ENCODE measurements at regions not wholly inside any gene's neighbourhood (a gene's known extent, or its start where the extent isn't known, plus 50 kb on each side); places are given as distances from the start of the nearest gene placed in this dataset.

DNA sequence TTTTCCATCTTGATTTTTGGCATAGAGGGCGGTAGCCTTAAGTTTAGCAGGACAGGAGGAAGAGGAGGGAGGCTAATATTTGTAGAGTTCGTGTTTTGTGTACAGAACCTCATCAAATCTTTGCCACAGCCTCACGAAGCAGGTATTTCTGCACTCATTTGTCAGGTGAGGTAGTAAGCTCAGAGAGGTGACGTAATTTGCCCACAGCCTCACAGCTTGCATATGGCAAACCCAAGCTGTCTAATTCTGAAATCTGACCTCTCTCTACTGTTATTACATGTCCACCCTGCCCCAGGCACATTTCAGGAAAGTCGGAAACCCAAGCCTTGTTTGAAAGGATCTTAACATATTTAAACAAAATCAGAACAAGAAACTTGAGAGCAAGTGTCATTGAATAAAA is 91.1 kb upstream of the TPM1 start:
- peaks cover 49% of the 10 kb centered on the region for H3K27me3 Mint-ChIP-seq
- DNase-seq (no peak), ATAC-seq (ENCODE audit: low read depth) (no peak)
- ChIA-PET CTCF (no interaction called here), POLR2A (no interaction called here)
- no peak overlapping the region for H3K4me3 Mint-ChIP-seq
- intact Hi-C loops (cut with micrococcal nuclease), result no loop called here
- no peaks in the 10 kb centered on the region for H3K36me3 Mint-ChIP-seq (ENCODE audit: low read depth)
- no peaks in the 10 kb centered on the region for H3K9me3 Mint-ChIP-seq
- TF ChIP-seq, protein P1, sequence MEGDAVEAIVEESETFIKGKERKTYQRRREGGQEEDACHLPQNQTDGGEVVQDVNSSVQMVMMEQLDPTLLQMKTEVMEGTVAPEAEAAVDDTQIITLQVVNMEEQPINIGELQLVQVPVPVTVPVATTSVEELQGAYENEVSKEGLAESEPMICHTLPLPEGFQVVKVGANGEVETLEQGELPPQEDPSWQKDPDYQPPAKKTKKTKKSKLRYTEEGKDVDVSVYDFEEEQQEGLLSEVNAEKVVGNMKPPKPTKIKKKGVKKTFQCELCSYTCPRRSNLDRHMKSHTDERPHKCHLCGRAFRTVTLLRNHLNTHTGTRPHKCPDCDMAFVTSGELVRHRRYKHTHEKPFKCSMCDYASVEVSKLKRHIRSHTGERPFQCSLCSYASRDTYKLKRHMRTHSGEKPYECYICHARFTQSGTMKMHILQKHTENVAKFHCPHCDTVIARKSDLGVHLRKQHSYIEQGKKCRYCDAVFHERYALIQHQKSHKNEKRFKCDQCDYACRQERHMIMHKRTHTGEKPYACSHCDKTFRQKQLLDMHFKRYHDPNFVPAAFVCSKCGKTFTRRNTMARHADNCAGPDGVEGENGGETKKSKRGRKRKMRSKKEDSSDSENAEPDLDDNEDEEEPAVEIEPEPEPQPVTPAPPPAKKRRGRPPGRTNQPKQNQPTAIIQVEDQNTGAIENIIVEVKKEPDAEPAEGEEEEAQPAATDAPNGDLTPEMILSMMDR (IDR thresholded peaks at IDR 0.05), result no peak
- H3K4me1 Mint-ChIP-seq, result no peaks in the 10 kb centered on the region
- H3K27ac Mint-ChIP-seq, result no peak overlapping the region

DNA sequence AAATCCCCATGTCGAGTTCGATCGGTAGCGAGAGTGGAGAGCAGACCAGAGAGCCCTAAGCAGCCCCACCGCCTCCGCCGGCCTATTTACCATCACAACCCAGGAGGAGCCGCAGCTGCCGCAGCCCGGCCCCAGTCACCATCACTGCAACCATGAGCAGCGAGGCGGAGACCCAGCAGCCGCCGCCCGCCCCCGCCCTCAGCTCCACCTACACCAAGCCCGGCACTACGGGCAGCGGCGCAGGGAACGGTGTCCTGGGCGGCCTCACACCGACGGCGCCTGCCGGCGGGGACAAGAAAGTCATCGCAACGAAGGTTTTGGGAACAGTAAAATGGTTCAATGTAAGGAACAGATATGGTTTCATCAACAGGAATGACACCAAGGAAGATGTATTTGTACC is 89.5 kb upstream of the TPM1 start:
- no peak overlapping the region for H3K27ac Mint-ChIP-seq
- H3K4me1 Mint-ChIP-seq, result no peaks in the 10 kb centered on the region
- ChIA-PET CTCF (no interaction called here), POLR2A (no interaction called here)
- intact Hi-C loops (cut with micrococcal nuclease), result no loop called here
- DNase-seq (no peak), ATAC-seq (ENCODE audit: low read depth) (no peak)
- no peak overlapping the region for H3K4me3 Mint-ChIP-seq
- no peaks in the 10 kb centered on the region for H3K9me3 Mint-ChIP-seq
- TF ChIP-seq, protein P1 (IDR thresholded peaks at IDR 0.05), result no peak
- H3K36me3 Mint-ChIP-seq (ENCODE audit: low read depth), result no peaks in the 10 kb centered on the region
- peaks cover 49% of the 10 kb centered on the region for H3K27me3 Mint-ChIP-seq

DNA sequence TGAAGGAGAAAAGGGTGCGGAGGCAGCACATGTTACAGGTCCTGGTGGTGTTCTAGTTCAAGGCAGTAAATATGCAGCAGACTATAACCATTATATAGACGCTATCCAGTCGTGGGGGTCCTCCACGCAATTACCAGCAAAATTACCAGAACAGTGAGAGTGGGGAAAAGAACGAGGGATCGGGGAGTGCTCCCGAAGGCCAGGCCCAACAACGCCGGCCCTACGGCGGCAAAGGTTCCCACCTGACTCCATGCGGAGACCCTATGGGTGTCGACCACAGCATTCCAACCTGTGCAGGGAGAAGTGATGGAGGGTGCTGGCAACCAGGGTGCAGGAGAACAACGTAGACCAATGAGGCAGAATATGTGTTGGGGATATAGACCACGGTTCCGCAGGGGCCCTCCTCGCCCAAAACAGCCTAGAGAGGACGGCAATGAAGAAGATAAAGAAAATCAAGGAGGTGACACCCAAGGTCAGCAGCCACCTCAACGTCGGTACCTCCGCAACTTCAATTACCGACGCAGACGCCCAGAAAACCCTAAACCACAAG is 89.0 kb upstream of the TPM1 start:
- H3K9me3 Mint-ChIP-seq, result no peaks in the 10 kb centered on the region
- ATAC-seq (ENCODE audit: low read depth) (no peak), DNase-seq (no peak)
- no peaks in the 10 kb centered on the region for H3K4me1 Mint-ChIP-seq
- TF ChIP-seq, protein P1 (IDR thresholded peaks at IDR 0.05), result no peak
- ChIA-PET CTCF (no interaction called here), POLR2A (no interaction called here)
- H3K36me3 Mint-ChIP-seq (ENCODE audit: low read depth), result no peaks in the 10 kb centered on the region
- no peak overlapping the region for H3K27ac Mint-ChIP-seq
- H3K4me3 Mint-ChIP-seq, result no peak overlapping the region
- peaks cover 46% of the 10 kb centered on the region for H3K27me3 Mint-ChIP-seq
- intact Hi-C loops (cut with micrococcal nuclease), result no loop called here

DNA sequence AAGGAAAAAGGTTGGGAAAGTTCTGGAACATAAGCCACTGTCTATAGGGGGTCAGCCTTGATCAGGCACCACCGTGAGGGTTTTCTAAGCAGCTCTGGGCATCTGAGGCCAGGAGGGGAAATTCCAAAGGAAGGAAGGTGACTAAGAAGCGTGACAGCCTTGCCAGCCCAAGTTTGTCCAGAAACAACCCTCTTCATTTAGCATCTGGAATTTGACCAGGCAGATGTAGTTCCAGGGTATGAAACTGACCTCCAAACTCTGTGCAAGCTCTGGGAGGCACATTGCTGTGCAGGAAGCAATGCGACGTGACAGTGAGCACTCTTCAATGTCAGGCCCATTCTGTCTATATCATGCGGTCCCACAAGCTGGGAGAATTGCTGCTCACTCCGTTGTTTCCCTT is 85.4 kb upstream of the TPM1 start:
- Mint-ChIP-seq H3K36me3 (ENCODE audit: low read depth) (no peaks in the 10 kb centered on the region), H3K4me1 (no peaks in the 10 kb centered on the region), H3K27me3 (peaks cover 20% of the 10 kb centered on the region), H3K9me3 (no peaks in the 10 kb centered on the region), H3K27ac (no peak overlapping the region), H3K4me3 (no peak overlapping the region)
- intact Hi-C loops (cut with micrococcal nuclease), result no loop called here
- DNase-seq, result no peak
- no peak for ATAC-seq (ENCODE audit: low read depth)
- TF ChIP-seq, protein P1 (IDR thresholded peaks at IDR 0.05), result no peak
- ChIA-PET POLR2A (no interaction called here), CTCF (no interaction called here)

DNA sequence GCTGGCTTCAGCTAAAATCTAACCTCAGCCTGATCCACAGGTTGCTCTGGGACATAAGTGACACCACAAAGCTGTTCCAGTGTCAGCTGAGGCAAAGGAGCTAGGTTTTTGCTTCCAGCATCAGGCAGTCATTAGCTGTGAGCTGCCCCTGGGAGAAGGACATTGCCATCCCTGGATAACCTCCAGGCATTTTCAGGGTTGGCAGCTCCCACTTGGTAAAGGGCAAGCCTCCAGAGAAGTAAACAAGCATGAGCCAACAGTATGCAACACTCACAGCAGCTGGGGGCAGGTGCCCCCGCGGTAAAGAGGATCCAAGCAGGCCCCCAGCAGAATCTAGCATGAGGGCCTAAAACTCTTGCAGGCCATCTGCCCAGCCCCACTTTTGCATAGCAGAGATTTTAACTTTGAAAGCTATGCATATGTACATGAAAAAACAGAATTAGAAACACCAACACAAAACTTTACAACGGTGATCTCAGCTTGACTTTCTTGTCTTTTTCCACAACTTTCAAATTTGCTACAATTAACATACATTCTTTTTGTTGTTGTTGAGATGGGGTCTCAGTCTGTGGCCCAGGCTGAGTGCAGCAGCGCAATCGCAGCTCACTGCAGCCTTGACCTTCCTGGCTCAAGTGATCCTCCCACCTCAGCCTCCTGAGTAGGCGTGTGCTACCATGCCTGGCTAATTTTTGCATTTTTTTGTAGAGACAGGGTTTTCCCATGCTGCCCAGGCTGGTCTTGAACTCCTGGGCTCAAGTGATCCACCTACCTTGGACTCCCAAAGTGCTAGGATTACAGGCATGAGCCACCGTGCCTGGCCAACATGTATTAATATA is 83.8 kb upstream of the TPM1 start:
- no peak overlapping the region for H3K27ac Mint-ChIP-seq
- TF ChIP-seq, protein P1 (IDR thresholded peaks at IDR 0.05), result no peak
- DNase-seq, result no peak
- POLR2A ChIA-PET, result no interaction called here
- no peaks in the 10 kb centered on the region for H3K36me3 Mint-ChIP-seq (ENCODE audit: low read depth)
- peaks cover 9% of the 10 kb centered on the region for H3K27me3 Mint-ChIP-seq
- no peak for ATAC-seq (ENCODE audit: low read depth)
- no peaks in the 10 kb centered on the region for H3K4me1 Mint-ChIP-seq
- H3K4me3 Mint-ChIP-seq, result no peak overlapping the region
- CTCF ChIA-PET, result no interaction called here
- intact Hi-C loops (cut with micrococcal nuclease), result no loop called here
- H3K9me3 Mint-ChIP-seq, result no peaks in the 10 kb centered on the region
